ENCODE measurements at regions not wholly inside any gene's neighbourhood (a gene's known extent, or its start where the extent isn't known, plus 50 kb on each side); places are given as distances from the start of the nearest gene placed in this dataset.
"Not testable (repeated sequence)": the region's sequence is repeated elsewhere in the genome, so short reads cannot be mapped to it uniquely, and the experiment has no call there.

DNA sequence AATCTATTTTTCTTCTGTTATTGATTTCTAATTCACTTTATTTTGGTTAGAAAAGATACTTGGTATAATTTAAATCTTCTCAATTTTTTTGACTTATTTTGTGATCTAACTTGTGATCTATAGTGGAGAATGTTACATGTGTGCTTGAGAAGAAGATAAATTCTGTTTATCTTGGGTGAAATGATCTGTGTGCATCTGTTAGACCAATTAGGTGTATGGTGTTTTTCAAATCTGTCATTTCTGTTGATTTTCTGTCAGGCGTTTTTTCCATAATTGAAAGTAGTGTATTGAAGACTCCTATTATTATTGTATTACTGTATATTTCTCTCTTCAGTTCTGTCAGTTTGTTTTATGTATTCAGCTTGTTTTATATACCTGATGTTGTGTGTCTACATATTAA is 1668.3 kb downstream of the PLA2G4A start:
- no peak for DNase-seq

GRCh38 chr1:188499690-188500089 is 1670.9 kb downstream of the PLA2G4A start:
- DNase-seq = no peak

GRCh38 chr1:188514917-188515316 is 1686.2 kb downstream of the PLA2G4A start:
- no peak for DNase-seq

- DNase-seq = no peak
These were observed 1688.4 kb downstream of the PLA2G4A start for GRCh38 chr1:188517139-188517538.

DNA sequence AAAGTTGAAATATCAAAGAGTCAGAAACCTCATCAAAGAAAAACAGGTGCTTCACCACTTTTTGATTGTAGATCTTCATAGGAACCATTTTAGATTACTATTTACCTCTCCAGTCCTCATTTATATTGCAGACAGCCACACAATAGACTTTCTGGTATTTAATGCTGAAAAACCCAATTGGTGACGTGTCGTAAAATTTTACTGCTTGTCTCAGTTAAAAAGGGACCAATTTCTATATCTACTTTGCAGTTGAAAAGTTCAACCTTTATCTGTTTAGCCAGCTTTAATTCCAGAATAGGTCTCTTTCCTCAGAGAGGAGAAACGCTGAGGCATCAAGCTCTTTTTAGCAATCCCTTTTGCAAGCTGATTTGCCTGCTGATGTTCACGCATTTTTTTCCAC is 1722.4 kb downstream of the PLA2G4A start:
- DNase-seq = no peak

GRCh38 chr1:188557053-188557452 is 1728.3 kb downstream of the PLA2G4A start:
- DNase-seq = no peak

DNA sequence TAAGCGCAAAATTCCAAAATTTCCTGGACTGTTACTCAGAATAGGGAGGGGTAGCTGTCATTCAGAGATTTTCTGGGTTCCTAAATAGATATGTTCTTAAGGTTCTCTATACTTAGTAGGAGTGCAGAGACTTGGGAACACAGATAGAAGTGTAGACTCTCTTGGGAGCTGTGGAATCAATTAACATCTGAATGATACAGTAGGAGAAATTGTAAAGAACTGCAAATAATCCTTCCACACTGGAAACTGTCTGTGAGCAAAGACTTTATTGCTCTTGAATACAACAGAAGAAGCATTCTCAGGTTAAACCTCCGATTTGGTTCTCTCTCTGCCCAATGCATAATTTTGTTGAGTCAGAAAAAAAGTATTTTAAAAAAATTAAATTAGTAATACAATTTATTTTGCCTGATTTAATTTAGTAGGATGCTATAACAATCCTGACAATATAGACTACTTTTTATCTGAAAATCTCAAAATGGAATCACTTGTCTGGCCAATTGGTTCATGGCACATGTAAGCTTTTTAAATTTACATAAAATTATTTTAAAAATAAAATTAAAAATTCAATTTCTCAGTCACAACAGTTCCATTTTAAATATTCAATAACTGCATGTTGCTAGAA is 1754.3 kb downstream of the PLA2G4A start:
- no peak for DNase-seq

GRCh38 chr1:188584119-188584518 is 1755.4 kb downstream of the PLA2G4A start:
- DNase-seq = no peak

GRCh38 chr1:188590641-188591040 is 1761.9 kb downstream of the PLA2G4A start:
- no peak for DNase-seq

GRCh38 chr1:188594542-188595235 is 1765.9 kb downstream of the PLA2G4A start:
- DNase-seq = no peak

- no peak for DNase-seq
These were observed 1770.6 kb downstream of the PLA2G4A start for GRCh38 chr1:188599313-188599712.

DNA sequence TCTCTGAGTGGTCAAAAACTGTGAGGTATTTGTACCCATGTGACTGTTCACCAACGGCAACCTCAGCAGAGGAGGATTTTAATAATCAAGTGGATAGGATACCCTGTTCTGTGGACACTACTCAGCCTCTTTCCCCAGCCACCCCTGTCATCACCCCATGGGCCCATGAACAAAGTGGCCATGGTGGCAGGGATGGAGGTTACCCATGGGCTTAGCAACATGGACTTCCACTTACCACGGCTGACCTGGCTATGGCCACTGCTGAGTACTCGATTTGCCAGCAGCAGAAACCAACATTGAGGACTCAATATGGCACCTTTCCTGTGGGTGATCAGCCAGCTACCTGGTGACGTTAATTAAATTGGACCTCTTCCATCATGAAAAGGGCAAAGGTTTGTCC is 1782.7 kb downstream of the PLA2G4A start:
- no peak for DNase-seq

DNA sequence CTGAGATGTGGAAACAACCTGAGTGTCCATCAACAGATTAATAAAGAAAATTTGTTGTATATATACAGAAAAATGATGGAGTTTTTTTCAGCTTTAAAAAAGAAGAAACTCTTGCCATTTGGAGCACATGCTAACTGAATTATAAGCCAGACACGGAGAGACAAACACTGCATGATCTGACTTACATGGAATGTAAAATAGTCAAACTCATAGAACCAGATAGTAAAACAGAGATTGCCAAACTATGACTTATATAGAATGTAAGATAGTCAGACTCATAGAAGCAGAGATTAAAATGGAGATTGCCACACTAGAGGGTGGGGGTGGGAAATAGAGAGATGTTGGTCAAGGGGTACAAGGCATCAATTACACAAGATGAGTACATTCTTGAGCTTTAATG is 1786.6 kb downstream of the PLA2G4A start:
- no peak for DNase-seq

- DNase-seq = no peak
These were observed 1791.5 kb downstream of the PLA2G4A start for GRCh38 chr1:188620236-188620635.

- no peak for DNase-seq
These were observed 1812.9 kb downstream of the PLA2G4A start for GRCh38 chr1:188641566-188642211.

DNA sequence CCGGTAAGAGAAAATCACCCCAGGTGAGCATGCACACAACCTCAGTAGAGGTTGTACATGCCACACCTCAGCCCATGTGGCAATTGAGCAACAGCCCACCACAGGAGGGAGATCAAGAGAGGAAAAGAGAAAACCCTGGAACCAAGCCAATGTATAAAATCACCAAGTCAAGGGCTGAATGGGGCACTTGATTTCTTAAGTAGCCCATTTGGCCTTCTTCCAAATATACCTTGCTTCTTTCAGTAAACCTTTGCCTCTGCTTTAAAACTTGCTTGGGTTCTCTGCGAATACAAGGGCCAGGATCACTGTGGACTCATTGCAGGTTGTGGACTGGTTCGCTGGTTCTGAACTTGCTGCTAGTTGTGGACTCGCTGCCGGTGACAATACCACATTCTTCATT is 1814.0 kb downstream of the PLA2G4A start:
- DNase-seq = no peak

- DNase-seq = no peak
These were observed 1823.9 kb downstream of the PLA2G4A start for GRCh38 chr1:188652678-188653077.

DNA sequence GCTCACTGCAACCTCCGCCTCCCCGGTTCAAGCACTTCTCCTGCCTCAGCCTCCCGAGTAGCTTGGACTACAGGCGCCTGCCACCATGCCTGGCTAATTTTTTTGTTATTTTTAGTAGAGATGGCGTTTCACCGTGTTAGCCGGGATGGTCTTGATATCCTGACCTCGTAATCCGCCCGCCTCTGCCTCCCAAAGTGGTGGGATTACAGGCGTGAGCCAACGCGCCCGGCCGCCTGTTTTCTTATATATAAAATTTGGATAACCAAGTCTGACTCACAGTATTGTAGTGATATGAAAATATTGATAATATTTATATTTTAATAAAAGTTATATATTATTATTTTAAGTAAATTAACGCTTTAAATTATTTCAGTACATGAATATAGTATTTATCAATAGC is 1821.7 kb downstream of the BRINP3 start:
- not testable (repeated sequence) for DNase-seq

DNA sequence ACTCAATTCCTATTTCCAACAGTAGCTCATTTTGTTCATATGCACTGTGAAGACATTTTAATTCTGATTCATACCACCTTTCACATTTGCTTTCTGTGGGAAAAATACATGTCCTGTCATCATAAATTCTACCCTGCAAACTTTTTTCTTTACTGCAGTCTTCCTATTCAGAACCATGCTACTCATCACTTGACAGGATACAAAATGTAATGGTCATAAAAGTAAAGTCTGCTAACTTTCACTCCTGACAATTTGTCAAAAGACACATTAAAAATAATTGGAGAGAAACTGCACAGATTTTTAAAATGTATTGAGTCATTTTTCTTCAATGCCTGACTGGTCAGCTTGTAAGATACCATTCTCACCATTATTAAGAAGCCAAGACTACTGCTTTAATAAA is 1817.1 kb downstream of the BRINP3 start:
- no peak for DNase-seq

GRCh38 chr1:188665477-188665876 is 1812.2 kb downstream of the BRINP3 start:
- DNase-seq = no peak

- DNase-seq = no peak
These were observed 1809.6 kb downstream of the BRINP3 start for GRCh38 chr1:188668083-188668482.

- DNase-seq = no peak
These were observed 1807.8 kb downstream of the BRINP3 start for GRCh38 chr1:188669728-188670382.

GRCh38 chr1:188670837-188671236 is 1806.8 kb downstream of the BRINP3 start:
- no peak for DNase-seq

DNA sequence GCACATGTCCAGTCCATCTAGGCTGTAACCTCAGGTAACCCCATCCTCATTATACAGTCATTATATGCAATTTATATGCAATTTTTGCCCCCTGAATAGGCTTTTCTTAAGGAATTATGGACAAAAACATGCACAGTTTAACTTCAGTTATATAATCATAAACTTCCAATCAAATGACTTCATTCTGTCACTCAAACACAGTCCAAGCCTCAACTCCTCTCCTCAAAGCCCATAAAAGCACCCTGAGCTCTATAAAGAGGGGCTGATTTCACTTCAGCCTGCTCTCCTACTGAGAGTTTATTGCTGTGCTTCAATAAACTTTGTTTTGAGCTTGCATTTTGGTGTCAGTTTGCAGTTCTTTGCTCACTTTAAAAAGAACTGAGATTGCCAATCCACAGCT is 1805.5 kb downstream of the BRINP3 start:
- no peak for DNase-seq
